ENCODE measurements at regions not wholly inside any gene's neighbourhood (a gene's known extent, or its start where the extent isn't known, plus 50 kb on each side); places are given as distances from the start of the nearest gene placed in this dataset.

DNA sequence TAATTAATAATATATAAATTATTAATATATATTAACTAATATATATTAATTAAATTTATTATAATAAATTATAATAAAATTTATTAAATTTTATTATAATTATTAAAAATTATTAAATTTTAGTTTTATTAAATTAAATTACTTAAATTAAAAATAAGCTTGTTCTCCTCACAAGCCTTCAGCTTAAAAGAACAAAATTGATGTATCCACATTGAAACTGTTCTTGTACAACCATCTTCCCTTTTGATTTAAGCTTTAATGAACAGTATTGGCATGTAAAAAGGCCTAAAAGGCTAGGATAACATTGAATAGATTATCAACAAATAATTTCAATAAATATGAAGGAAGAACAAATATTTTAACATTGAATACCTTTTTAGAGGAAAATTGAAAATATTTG lies 62.4 kb upstream of the XIRP2 start:
- Histone ChIP-seq H3K27ac (ENCODE audit: insufficient read depth, low read length) (no peak overlapping the region), H3K4me2 (ENCODE audit: low read depth, low read length) (no peak overlapping the region), H3K23ac (ENCODE audit: low read depth, low read length) (no peak overlapping the region), H2BK5ac (ENCODE audit: low read depth, low read length, poor library complexity, severe bottlenecking) (no peak overlapping the region), H4K8ac (ENCODE audit: low read depth in 2 of 2, low read length in 2 of 2) (no peak overlapping the region), H3K18ac (ENCODE audit: low read depth, low read length) (no peak overlapping the region), H2AK9ac (replicated peaks; ENCODE audit: low read depth, low read length, poor library complexity) (no peak overlapping the region), H3K9me1 (ENCODE audit: insufficient read depth, low read length) (no peaks in the 10 kb centered on the region), H2BK20ac (ENCODE audit: low read depth, low read length) (no peak overlapping the region), H3K79me1 (ENCODE audit: low read depth in 1 of 2, low read length in 2 of 2) (no peaks in the 10 kb centered on the region), H4K91ac (ENCODE audit: insufficient read depth, low read depth, low read length) (no peak overlapping the region), H3K4me1 (ENCODE audit: control insufficient read depth, insufficient read depth, low read length) (no peaks in the 10 kb centered on the region), H3K9ac (ENCODE audit: low read depth, low read length) (no peak overlapping the region), H3K9me3 (ENCODE audit: control insufficient read depth, insufficient read depth, low read length) (no peaks in the 10 kb centered on the region), H3K36me3 (ENCODE audit: control insufficient read depth, insufficient read depth, low read length) (no peaks in the 10 kb centered on the region), H2BK120ac (ENCODE audit: low read depth, low read length) (no peak overlapping the region), H3K27me3 (ENCODE audit: control insufficient read depth, insufficient read depth, low read length) (no peaks in the 10 kb centered on the region), H3K14ac (replicated peaks; ENCODE audit: low read depth, low read length) (no peak overlapping the region), H2BK15ac (ENCODE audit: low read depth, low read length) (no peak overlapping the region), H2AFZ (replicated peaks; ENCODE audit: low read length, poor library complexity) (no peak overlapping the region), H3K4me3 (ENCODE audit: insufficient read depth, low read depth, low read length) (no peak overlapping the region), H3K4ac (ENCODE audit: low read depth, low read length) (no peak overlapping the region), H4K20me1 (ENCODE audit: insufficient read depth, low read length) (no peaks in the 10 kb centered on the region), H4K5ac (ENCODE audit: low read depth, low read length) (no peak overlapping the region), H2AK5ac (ENCODE audit: low read depth, low read length) (no peak overlapping the region), H3K56ac (ENCODE audit: extremely low read depth, insufficient read depth, low read length) (no peak overlapping the region)
- no TSS peak for BruUV-seq (replicated peaks)
- DNase-seq, result no peak
- no peak for TF ChIP-seq SMC3 (IDR thresholded peaks at IDR 0.05; ENCODE audit: low read depth, low read length)
- no peak for TF ChIP-seq CHD1 (IDR thresholded peaks at IDR 0.05; ENCODE audit: low read depth, low read length)
- TF ChIP-seq RAD21 (IDR thresholded peaks at IDR 0.05; ENCODE audit: low read length), result no peak
- TF ChIP-seq RCOR1 (IDR thresholded peaks at IDR 0.05; ENCODE audit: insufficient replicate concordance, low read length), result no peak
- no peak for TF ChIP-seq BHLHE40 (IDR thresholded peaks at IDR 0.05; ENCODE audit: low read depth, low read length)
- TF ChIP-seq FOS (IDR thresholded peaks at IDR 0.05; ENCODE audit: low read depth, low read length), result no peak
- no peak for TF ChIP-seq MAFK (IDR thresholded peaks at IDR 0.05; ENCODE audit: low read depth, low read length)
- no peak for TF ChIP-seq MAZ (IDR thresholded peaks at IDR 0.05; ENCODE audit: borderline replicate concordance, low read depth, low read length)
- TF ChIP-seq POLR2A (IDR thresholded peaks at IDR 0.05; ENCODE audit: low read depth, low read length), result no peak
- no peak for TF ChIP-seq NFE2L2 (IDR thresholded peaks at IDR 0.05; ENCODE audit: low read depth, low read length)
- no peak for TF ChIP-seq RFX5 (IDR thresholded peaks at IDR 0.05; ENCODE audit: low read depth, low read length)
- TF ChIP-seq ELK1 (IDR thresholded peaks at IDR 0.05; ENCODE audit: borderline replicate concordance, low read depth, low read length), result no peak
- TF ChIP-seq CTCF (conservative IDR thresholded peaks at IDR 0.05; ENCODE audit: low read depth, low read length), result no peak
- CTCF ChIA-PET, result interaction anchor here (0.6 to 0.7 kb wide), 2 partner anchors 11 to 655 kb away, joined by 3 to 4 read pairs; no protein-coding TSS in a partner anchor
- dilution Hi-C loops (cut with HindIII; ENCODE audit: low sequenced_read_pairs, unreplicated experiment), result no loop called here
- POLR2A ChIA-PET (ENCODE audit: unreplicated experiment), result no interaction called here
- in situ Hi-C loops (cut with MboI; ENCODE audit: low sequenced_read_pairs), result no loop called here
- ATAC-seq (ENCODE audit: low read depth), result no peak
- intact Hi-C loops (cut with micrococcal nuclease), result no loop called here
